ENCODE measurements at regions not wholly inside any gene's neighbourhood (a gene's known extent, or its start where the extent isn't known, plus 50 kb on each side); places are given as distances from the start of the nearest gene placed in this dataset.

DNA sequence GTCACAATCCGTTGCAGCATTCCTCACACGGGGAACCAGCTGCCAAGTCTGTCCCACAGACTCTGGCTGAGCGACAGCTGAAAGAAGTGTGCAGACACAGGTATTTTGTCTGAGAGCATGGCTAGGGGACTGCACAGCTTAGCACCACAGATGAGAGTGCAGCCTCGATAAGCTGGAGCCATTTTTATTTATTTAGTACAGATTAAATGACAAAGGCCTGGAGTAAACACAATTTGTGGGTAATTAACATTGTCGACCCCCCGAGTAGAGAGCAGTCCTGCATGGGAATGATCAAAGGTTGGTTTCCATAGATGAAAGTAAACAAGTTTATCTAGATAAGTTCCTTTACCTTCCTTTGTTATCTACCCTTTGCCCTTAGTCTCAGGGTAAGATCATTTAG, 836.2 kb downstream of the DACH1 start:
- no peak for TF ChIP-seq POLR2AphosphoS5 (IDR thresholded peaks at IDR 0.05; ENCODE audit: borderline replicate concordance, low read depth, low read length)
- no peak for TF ChIP-seq EZH2 (IDR thresholded peaks at IDR 0.05)
- TF ChIP-seq FOXP2 (optimal IDR thresholded peaks at IDR 0.05; ENCODE audit: control extremely low read depth, extremely low read length, insufficient read depth): no peak

Measured in SK-N-MC (cell line).